Suprapubic skin (tissue), 4 donors: ENCODE measurements at regions not wholly inside any gene's neighbourhood (a gene's known extent, or its start where the extent isn't known, plus 50 kb on each side); places are given as distances from the start of the nearest gene placed in this dataset.

Experiments used
- EP300 ChIP-seq: sonication (generic); formaldehyde crosslinking; IDR thresholded peaks from one replicate; pipeline ENCODE4 v1.6.1; 2017; ENCODE audit warnings: antibody characterized with exemption
- POLR2A ChIP-seq, 2 donors: fragments of 450-650 bp; IDR thresholded peaks; one replicate each; pipeline ENCODE4 v1.6.1; 2017; ENCODE audit warnings: antibody characterized with exemption in 2 of 2, mild to moderate bottlenecking in 2 of 2, moderate library complexity in 2 of 2
- POLR2AphosphoS5 ChIP-seq, 3 donors: sonication (generic); formaldehyde crosslinking; IDR thresholded peaks; one replicate each; pipeline ENCODE4 v1.6.1; 2017; ENCODE audit warnings: antibody characterized with exemption in 3 of 3
- TF ChIP-seq, protein P1 (sequence below), 2 donors: fragments of 200-600 bp in 1 of 2; fragments of 450-650 bp in 1 of 2; sonication (generic) in 1 of 2; IDR thresholded peaks; one replicate each; pipeline ENCODE4 v1.5.1; 2016 to 2019; ENCODE audit warnings: antibody characterized with exemption in 2 of 2, mild to moderate bottlenecking in 1 of 2, moderate library complexity in 1 of 2

DNA sequence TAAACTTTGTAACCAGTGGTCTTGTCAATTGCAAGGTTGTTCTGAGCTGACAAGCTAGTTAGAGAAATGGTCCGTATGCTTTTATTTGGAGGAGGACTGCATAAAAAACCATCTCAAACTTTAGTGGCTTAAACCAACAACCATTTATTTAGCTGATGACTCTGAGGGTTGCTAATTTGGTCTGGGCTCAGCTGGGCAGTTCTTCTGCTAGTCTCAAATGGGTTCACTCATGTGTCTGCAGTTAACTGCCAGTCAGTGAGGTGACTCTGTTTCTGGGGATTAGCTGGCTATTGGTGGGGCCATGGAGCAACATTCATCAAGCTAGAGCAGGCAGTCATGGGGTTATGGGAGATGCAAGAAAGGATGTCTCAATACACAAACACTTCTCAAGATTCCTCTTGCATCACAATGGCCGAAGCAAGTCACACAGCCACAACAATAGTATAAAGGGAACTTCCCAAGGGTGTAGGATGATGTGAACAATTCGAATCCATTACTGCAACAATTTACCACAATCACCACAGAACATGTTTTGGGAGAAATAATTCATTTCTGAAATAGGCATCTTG is 521.9 kb downstream of the INSC start:
- TF ChIP-seq, protein P1, sequence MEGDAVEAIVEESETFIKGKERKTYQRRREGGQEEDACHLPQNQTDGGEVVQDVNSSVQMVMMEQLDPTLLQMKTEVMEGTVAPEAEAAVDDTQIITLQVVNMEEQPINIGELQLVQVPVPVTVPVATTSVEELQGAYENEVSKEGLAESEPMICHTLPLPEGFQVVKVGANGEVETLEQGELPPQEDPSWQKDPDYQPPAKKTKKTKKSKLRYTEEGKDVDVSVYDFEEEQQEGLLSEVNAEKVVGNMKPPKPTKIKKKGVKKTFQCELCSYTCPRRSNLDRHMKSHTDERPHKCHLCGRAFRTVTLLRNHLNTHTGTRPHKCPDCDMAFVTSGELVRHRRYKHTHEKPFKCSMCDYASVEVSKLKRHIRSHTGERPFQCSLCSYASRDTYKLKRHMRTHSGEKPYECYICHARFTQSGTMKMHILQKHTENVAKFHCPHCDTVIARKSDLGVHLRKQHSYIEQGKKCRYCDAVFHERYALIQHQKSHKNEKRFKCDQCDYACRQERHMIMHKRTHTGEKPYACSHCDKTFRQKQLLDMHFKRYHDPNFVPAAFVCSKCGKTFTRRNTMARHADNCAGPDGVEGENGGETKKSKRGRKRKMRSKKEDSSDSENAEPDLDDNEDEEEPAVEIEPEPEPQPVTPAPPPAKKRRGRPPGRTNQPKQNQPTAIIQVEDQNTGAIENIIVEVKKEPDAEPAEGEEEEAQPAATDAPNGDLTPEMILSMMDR (IDR thresholded peaks at IDR 0.05), result no peak
- TF ChIP-seq POLR2AphosphoS5 (IDR thresholded peaks at IDR 0.05) (no peak), EP300 (no peak), POLR2A (IDR thresholded peaks at IDR 0.05) (no peak)
